ENCODE measurements at regions not wholly inside any gene's neighbourhood (a gene's known extent, or its start where the extent isn't known, plus 50 kb on each side); places are given as distances from the start of the nearest gene placed in this dataset.

DNA sequence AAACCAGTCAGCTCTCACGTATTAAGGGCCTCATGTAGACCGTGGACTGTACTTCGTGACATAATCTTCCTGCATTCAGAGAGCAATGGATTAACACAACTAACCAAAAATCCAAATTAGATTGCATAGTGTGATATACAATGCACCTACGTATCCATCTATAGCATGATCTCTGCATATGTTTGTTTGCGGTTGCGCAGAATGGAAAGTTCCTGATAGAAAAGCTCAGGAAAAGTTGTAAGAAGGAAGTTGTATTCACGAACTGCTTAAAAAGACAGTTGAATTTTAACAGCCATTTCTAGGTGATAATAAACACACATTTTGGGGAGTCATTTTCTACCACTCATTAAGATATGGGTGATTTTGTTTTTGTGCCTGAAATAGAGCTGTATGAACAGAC, 869.0 kb downstream of the TLE4 start:
- intact Hi-C loops (cut with DNase I) = no loop called here
- Histone ChIP-seq H3K27me3 (no peaks in the 10 kb centered on the region), H3K36me3 (no peaks in the 10 kb centered on the region), H3K4me1 (no peaks in the 10 kb centered on the region), H3K4me3 (no peak overlapping the region), H3K9me3 (no peaks in the 10 kb centered on the region), H3K27ac (no peak overlapping the region)
- no peak for DNase-seq
- no peak for ATAC-seq
- no peak for FAIRE-seq
- TF ChIP-seq, protein P1, sequence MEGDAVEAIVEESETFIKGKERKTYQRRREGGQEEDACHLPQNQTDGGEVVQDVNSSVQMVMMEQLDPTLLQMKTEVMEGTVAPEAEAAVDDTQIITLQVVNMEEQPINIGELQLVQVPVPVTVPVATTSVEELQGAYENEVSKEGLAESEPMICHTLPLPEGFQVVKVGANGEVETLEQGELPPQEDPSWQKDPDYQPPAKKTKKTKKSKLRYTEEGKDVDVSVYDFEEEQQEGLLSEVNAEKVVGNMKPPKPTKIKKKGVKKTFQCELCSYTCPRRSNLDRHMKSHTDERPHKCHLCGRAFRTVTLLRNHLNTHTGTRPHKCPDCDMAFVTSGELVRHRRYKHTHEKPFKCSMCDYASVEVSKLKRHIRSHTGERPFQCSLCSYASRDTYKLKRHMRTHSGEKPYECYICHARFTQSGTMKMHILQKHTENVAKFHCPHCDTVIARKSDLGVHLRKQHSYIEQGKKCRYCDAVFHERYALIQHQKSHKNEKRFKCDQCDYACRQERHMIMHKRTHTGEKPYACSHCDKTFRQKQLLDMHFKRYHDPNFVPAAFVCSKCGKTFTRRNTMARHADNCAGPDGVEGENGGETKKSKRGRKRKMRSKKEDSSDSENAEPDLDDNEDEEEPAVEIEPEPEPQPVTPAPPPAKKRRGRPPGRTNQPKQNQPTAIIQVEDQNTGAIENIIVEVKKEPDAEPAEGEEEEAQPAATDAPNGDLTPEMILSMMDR (IDR thresholded peaks at IDR 0.05) = no peak
- 68 to 83% methylated on average over 7 of the region's 7 CpGs for WGBS, 2 donors

DNA sequence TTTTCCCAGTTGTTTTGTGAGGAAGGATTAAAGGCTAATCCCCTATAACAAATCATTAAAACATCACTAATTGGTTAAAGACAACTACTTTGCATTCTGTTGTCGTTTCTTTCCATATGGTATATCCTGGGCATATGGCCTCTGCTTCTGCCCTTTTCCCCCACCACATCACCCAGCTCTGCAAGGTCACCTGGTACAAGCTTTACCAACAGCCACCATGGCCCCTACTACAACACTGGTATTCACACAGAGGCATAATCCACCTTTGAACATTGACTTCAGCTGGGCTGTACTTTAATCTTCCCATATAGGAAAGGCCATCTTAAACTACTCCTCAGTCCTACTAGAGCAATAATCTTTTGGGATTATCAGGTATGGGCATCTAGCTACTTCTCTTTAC, 866.1 kb downstream of the TLE4 start:
- Histone ChIP-seq H3K27me3 (no peaks in the 10 kb centered on the region), H3K27ac (no peak overlapping the region), H3K4me1 (no peaks in the 10 kb centered on the region), H3K9me3 (no peaks in the 10 kb centered on the region), H3K4me3 (no peak overlapping the region), H3K36me3 (no peaks in the 10 kb centered on the region)
- TF ChIP-seq, protein P1 (IDR thresholded peaks at IDR 0.05) = no peak
- intact Hi-C loops (cut with DNase I) = no loop called here
- ATAC-seq (no peak), FAIRE-seq (no peak), DNase-seq (no peak)
- WGBS, 2 donors = 53 to 64% methylated on average over 1 of the region's 1 CpG

DNA sequence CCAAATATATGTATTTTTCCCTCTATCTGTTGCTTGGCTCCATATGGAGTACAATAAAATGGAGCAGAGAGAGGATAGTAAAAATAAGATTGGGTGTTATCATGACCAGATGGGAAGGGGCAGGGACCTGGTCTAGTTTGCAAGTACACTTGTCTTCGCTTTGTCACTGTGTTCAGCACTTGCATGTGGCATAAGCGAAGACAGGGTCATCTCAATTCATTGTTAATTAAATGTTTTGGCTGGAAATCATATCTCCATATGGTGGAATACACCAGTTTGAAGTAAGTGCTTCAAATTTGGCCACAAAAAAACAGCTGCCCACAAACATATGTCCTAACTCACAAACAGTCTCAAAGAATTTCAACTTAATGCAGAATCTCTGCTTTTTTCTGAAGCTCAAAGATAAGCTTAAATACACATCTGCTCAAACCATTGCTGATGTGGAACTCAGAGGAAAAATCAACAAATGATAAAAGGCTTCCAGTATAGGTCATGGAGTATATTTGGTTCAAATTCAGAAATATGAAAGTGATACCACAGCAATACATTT, 865.4 kb downstream of the TLE4 start:
- TF ChIP-seq, protein P1 (IDR thresholded peaks at IDR 0.05) = no peak
- Histone ChIP-seq H3K27me3 (no peaks in the 10 kb centered on the region), H3K9me3 (no peaks in the 10 kb centered on the region), H3K4me1 (no peaks in the 10 kb centered on the region), H3K4me3 (no peak overlapping the region), H3K27ac (no peak overlapping the region), H3K36me3 (no peaks in the 10 kb centered on the region)
- intact Hi-C loops (cut with DNase I) = no loop called here
- FAIRE-seq (no peak), ATAC-seq (no peak), DNase-seq (no peak)
- 78 to 92% methylated on average over 2 of the region's 2 CpGs for WGBS, 2 donors

DNA sequence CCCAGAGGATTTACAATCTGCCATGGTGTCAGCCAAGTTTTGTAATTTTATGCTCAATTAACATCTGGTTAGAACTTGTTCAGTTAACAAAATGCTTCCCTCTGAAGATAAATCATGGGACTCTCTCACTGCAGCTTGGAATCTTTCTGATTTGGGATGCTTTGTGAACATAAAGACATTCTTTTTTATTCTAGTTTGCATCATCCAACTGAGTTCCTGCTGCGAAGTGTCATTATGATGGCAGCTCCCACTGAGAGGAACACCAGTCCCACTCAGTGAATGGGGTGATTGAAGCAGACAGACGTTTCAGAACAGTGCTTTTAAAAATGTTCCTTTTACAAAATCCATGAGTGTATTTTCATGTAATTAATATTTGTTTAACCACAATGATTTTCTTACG, 863.8 kb downstream of the TLE4 start:
- Histone ChIP-seq H3K4me3 (no peak overlapping the region), H3K9me3 (no peaks in the 10 kb centered on the region), H3K27ac (no peak overlapping the region), H3K36me3 (no peaks in the 10 kb centered on the region), H3K4me1 (no peaks in the 10 kb centered on the region), H3K27me3 (no peaks in the 10 kb centered on the region)
- ATAC-seq = no peak
- FAIRE-seq = no peak
- TF ChIP-seq, protein P1 (IDR thresholded peaks at IDR 0.05) = no peak
- 50 to 59% methylated on average over 3 of the region's 3 CpGs for WGBS, 2 donors
- intact Hi-C loops (cut with DNase I) = no loop called here
- DNase-seq = no peak

DNA sequence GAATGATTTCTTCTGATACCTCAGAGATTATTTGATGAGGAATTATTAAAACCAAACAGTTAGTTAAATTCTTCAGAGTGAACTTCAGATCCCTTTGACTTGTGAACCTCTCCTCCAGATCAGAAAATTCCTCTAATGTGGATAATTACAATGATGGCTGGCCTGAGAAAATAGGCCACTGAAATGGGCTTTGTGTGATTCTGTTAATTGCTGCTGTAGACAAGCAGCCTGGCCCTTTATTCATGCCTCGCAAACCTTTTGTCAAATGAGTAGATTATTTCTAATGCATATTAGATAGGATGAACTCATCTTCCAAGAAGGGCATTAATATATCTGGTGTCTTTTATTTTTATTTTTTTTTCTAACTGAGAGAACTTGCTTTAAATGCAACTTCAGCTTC, 855.2 kb downstream of the TLE4 start:
- ATAC-seq = no peak
- H3K4me3 ChIP-seq = no peak overlapping the region
- no peak for FAIRE-seq
- no peak overlapping the region for H3K27ac ChIP-seq
- intact Hi-C loops (cut with DNase I) = no loop called here
- whole genome bisulfite sequencing, 2 donors = 83 to 86% methylated on average over 1 of the region's 1 CpG
- H3K4me1 ChIP-seq = no peaks in the 10 kb centered on the region
- no peaks in the 10 kb centered on the region for H3K36me3 ChIP-seq
- no peaks in the 10 kb centered on the region for H3K27me3 ChIP-seq
- TF ChIP-seq, protein P1 (IDR thresholded peaks at IDR 0.05) = no peak
- DNase-seq = no peak
- H3K9me3 ChIP-seq = no peaks in the 10 kb centered on the region

Data from pancreas (tissue), 10 donors.